Activated effector memory CD4-positive, alpha-beta T cell treated with Interleukin-2 at 50 U/mL for 16 hours (primary cell): ENCODE measurements at regions not wholly inside any gene's neighbourhood (a gene's known extent, or its start where the extent isn't known, plus 50 kb on each side); places are given as distances from the start of the nearest gene placed in this dataset.

Experiments
- DNase-seq: peaks from one replicate; pipeline ENCODE4 v3.0.0-alpha.2; 2020

DNA sequence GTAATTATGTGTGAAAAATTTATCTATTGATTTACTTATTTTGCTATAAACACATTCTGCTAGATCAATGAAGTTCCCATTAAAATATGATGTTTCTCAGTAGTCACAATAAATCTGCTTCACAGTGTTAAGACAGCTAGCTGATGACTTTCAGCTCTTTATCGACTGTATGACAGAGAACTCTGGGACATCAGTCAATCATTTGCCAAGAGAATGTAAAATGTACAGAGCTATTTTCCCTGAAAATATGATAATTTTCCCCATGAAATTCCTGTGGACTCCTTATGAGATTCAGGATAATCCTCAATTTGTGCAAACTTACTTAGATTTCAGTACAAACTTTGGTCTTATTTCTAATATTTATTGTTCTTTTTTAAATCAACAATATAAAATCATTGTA, 430.5 kb downstream of the SLITRK6 start:
- DNase-seq, result no peak

DNA sequence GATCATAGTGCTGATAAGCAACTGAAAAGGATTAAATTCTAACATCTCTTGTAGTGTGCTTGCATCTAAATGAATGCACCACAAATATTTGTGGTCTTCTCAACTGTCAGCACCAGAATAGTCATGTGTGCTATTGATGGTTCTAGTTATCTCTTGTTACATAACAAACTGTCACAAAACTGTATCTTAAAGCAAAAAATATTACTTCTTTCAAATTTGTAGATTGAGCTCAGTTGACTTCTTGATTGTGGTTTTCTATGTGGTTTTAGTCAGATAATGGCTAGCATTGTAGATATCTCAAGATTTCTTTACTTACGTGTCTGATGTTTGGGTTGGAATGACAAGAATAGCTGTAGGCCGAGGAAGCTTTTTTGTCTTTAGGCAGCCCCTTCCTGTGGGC, 431.3 kb downstream of the SLITRK6 start:
- DNase-seq, result no peak

DNA sequence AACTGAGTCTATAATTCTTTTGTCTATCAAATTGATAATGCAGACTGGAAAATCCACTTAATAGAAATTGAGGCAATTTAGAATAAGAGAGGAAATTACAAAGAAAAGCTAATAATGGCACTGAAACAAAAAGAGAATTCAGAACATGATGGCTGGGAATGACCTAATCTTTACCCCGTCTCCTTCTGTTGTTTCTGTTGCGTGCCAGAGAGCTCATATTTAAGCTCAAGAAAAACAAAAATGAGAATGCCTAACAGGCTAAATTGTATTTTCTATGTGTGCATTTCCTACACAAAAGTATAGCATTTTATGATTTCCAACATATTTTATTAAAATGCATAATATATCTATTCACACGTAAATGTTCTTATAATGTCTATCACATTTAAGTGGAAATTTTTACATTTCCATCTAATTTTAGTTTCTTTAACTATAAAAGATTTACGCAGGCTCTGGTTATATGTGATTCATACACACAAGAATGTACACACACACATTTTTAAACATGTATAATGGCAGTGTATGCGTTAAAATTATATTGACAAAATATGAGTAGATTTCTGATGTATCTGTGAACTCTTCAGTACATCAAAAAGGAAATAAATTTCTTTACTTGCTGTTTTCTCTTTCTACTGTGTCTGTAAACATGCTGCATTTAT, 432.3 kb downstream of the SLITRK6 start:
- DNase-seq, result no peak

DNA sequence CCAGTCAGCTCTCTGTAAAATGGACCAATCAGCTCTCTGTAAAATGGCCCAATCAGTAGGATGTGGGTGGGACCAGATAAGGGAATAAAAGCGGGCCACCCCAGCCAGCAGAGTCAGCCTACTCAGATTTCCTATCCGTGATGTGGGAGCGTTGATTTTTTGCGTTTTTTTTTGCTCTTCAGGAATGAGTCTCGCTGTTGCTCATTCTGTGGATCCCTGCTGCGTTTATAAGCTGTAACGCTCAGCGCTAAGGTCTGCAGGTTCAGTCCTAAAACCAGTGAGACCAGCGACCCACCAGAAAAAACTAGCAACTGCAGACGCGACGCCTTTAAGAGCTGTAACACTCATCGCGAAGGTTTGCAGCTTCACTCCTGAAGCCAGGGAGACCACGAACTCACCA, 435.7 kb downstream of the SLITRK6 start:
- no peak for DNase-seq

DNA sequence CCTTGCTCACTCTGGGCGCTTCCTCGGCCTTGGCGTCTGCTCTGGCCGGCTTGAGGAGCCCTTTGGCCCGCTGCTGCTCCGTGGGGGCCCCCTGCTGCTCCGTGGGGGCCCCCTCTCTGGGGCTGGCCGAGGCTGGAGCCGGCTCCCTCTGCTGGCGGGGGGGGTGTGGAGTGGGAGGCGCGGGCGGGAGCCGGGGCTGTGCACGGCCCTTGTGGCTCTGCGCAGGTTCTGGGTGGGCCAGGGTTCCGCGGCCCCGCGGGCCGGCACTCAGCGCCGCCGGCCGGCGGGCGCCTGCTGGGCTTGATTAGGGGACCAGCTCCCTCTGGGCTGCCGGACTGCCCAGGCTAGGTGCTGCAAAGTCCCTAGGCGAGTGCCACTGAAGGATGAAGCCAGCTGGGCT, 436.2 kb downstream of the SLITRK6 start:
- DNase-seq, result no peak

DNA sequence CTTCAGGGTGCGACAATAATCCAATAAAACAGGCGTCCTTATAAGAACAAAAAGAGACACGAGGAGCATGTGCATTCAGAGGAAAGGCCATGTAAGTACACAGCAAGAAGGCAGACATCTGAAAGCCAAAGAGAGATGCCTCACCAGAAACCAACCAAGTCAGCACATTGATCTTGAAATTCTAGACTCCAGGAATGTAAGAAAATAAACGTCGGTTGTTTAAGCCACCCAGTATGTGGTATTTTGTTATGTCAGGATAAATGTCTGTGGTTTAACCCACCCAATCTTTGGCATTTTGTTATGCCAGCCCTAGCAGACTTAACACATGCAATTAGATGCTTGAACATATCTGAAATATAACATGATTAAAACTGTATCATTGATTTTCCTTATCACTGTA, 452.0 kb downstream of the SLITRK6 start:
- DNase-seq, result no peak

DNA sequence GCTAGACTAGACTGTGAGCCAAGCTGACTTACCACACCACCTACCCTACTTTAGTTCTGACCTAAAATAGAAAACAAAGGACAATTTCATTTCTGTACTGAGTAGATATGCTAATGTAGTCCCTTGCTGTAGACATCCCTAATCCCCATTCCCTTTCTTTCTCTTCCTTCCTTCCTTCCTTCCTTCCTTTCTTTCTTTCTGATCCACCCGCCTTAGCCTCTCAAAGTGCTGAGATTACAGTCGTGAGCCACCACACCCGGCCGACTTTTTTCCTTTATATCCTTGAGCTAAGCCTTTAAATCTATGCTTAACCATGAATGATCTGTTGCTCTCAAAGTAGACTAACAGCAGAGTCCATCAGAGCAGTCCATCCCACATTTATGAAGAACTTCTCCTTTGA, 465.0 kb downstream of the SLITRK6 start:
- DNase-seq, result no peak

DNA sequence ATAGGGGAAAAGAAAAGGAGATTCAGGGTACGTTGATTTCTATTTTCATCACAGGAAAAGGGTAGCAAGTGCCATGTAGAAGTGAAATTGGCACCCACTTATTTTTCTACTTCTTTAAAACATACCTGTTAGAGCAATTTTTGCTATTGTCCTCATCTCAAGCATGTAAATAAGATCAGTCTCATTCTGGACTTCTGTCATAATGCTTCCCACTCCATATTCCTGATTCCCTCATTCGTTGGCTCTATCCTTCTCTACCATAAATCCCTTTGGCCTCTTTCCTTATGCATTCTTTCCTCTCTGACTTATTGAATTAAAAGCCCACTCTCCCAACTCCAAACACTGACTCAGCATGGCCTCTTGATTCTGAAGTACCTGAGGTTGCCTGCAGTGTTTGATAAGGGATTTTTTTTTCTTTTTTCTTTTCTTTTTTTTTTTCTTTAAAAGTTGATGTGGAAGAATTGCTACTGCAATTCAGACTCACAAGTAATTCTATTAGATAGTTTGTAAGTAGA, 465.7 kb downstream of the SLITRK6 start:
- DNase-seq, result no peak

DNA sequence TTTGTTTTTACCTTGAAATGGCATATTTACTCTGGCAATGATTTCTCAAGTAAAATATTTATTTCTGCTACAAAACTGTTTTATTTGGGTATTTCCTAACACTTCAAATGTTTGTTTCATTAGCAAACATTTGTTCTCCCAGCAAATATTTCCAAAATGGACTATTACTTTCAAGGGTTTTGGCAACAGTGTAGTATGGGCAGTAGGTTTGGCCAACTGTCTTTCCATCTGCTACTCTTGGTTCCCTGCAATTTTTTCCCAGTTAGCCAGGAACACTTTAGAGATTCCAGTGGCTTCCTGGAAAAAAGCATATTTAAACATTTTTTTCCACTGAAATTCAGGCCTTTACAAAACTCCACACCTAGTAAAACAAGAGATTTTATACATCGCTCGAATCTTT, 466.6 kb downstream of the SLITRK6 start:
- no peak for DNase-seq

DNA sequence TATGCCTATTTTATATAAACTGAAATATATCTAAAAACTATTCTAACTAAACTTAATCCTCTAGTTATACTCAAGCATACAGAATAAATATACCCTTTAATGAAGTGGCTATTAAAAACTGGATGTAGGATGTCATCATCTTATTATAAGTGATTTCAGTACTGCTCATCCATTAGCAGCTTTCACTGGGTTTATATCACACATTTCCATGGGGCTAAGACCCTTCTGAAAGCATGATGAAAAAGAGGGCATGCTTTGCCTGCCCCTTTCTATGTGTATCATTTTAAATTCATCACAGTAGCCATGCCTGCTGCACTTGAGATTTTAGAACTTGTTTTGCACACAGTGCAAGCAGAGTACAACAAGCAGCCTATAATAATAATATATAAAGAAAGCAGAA, 477.5 kb downstream of the SLITRK6 start:
- no peak for DNase-seq

DNA sequence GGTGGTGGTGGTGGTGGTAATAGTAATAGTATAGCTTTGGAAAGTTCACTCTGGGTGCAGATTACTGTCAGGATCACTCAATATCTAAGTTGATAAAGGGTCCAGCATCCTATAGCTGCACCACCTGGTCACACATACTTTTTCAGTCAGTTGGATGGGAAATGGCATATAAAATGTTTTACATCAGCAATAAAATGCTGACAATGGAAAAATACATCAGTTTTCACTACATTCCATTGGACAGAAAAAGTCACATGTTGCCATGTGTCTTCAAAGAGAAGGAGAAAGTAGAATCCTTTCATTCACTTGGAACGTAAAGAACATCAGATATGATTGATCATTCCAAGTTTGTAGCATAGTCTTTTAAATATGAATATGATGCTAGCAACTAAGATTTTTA, 481.4 kb downstream of the SLITRK6 start:
- DNase-seq, result no peak

DNA sequence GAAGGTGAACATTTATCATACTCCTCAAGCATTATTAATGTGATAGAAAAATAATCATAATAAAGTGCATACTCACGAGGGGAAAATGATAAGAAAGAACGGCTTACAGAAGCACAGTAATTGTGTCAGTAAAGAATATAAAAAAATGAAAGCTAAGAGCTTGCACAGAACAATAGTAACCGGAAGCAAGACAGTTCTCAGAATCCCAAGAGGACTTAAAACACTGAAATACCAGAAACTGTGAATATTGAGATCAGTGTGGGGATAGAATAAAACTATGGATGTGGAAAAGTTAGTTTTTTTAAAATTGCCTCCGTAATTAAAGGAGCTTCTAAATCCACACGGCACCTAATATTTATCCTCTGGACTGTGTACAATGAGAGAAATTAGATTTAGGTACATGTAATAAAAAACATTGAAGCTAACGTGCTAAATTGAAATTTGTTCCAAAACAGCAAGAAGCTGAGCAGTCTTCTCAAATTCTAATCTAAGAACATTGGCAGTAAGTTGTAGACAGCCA, 482.7 kb downstream of the SLITRK6 start:
- DNase-seq, result no peak

DNA sequence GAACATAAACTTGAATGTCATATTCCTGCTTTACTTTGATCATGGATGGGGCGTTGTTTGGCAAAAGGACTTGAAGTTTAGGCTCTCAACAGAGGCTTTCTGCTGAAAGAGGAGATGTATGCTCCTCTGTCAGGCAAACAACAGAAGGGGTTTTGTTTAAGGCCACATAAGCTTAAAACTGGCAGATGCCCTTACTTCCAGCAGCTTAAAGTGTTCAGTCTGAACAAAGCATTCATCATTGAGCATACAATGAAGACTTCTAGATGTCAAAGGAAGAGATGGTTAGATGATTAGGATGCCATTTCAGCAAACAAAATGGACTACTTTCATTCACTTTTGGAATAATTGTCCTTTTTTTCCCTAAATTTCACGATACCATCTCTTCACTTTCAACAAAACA, 484.5 kb downstream of the SLITRK6 start:
- no peak for DNase-seq

DNA sequence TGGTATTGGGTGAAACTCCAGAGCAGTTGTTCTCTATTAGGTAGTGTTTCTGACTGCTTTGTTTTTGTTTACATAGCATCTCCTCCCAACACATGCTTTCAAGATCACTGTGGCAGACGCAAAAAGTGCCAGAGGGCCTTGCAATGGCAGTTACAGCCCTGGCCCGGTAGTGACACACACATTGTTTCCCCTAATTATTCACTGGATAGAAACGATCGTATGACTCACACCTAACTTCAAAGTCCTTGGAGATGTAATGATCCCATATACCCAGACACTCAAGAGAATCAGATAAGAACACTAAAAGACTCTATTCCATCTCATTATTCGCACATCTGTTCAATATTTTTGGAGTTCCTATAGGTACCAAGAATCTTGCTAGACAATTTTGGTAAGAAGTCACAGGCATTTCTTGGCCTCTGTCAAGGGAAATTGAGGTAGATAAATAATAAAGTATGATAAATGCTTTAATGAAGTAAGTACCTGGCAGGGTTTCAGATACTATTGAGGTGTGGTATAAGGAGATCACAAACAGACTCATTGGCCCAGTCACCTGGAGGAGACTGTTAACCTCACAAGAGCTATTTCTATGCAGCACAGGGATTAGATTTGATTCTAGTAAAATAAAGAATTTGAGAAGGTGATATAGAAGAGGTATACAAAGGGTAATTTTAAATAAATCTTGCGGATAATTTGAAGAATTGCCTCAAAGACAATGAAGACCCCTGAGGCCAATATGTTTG, 485.3 kb downstream of the SLITRK6 start:
- DNase-seq, result no peak

DNA sequence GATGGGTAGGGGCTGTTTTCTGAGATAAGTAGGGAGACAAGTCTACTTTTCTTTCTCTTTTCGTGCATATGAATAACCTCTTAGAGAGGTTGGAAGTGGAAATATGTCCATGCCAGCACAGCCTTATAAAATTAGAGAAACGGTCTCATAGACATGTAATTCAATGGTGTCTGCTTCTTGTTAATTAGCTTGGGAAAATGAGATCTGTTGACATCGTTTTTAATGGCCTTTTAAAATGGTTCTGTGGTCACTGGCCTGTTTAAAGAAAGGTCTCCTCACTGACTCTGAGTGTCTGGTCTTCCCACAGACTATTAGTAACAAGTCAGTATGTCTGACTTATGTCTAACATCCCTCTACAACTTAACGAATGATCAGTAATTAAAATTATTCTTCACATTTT, 487.1 kb downstream of the SLITRK6 start:
- DNase-seq, result no peak

DNA sequence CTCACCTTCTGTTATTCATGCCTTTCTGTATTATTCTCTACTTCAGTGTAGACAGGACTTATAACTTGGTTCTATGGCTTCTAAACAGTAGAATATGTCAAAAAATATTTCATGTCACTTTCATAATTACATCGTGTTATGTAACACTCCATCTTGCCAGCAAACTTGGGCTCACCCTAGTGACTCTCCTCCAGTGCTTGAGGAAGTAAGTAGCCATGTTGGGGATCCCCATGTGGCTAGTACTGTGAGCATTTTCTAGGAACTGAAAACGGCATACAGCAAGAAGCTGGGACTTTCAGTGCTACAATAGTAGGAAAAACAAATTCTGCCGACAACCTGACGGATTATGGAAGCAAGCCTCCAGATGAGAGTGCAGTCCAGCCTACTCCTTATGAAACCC, 495.6 kb downstream of the SLITRK6 start:
- DNase-seq, result no peak

DNA sequence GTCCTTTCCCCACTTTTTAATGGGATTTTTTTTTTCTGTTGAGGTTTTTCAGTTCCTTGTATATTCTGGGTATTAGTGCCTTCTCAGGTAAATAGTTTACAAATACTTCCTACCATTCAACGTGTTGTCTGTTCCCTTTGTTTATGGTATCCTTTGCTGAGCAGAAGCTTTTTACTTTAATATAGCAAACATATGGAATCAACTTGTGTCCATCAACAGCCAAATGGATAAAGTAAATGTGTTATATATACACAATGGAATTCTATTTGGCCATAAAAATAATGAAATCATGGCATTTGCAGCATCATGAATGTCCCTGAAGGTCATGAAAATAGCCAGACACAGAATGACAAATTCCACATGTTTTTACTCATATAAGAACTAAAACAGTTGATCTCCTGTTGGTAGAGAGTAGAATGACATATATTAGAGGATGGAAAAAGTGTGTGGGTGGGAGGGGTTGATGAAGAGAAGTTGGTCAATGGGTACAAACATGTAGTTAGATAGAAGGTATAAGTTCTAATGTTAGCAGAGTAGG, 500.8 kb downstream of the SLITRK6 start:
- DNase-seq, result no peak

DNA sequence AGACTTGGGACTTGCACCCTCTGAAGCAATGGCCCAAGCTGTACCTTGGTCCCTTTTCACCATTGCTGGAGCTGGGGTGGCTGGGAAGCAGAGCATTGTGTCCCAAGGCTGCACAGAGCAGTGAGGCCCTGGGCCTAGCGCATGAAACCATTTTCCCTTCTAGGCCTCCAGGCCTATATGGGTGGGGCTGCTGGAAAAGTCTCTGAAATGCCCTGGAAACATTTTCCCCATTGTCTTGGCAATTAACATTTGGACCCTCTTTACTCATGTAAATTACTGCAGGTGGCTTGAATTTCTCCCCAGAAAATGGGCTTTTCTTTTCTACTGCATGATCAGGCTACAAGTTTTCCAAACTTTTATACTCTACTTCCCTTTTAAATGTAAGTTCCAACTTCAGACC, 510.5 kb downstream of the SLITRK6 start:
- DNase-seq, result no peak

DNA sequence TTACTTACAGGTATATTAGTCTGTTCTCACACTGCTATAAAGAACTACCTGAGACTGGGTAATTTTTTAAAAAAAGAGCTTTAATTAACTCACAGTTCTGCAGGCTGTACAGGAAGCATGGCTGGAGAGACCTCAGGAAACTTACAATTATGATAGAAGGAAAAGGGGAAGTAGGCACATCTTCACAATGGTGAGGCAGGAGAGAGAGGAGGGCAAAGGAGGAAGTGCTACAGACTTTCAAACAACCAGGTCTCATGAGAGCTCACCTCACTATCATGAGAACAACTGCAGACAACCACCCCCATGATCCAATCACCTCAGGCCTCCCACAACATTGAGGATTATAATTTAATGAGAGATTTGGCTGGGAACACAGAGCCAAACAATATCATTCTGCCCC, 511.7 kb downstream of the SLITRK6 start:
- no peak for DNase-seq

DNA sequence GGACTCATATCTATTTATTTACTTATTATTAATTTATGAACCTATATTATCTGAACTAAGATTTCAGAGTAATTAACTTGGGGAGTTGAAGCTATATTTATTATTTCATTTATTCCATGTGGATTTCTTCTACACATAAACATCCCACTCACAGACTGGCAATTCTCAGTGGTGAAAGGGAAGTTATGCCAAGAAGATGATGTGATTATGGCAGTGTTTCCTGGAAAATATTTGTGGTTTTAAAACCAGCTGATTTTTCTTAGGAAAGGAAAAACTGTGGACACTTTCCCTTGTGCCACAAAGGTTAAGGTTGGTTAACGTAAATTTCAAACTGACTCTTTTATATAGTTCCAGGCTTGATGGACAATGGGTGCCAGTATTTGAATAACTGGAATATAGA, 513.1 kb downstream of the SLITRK6 start:
- no peak for DNase-seq

DNA sequence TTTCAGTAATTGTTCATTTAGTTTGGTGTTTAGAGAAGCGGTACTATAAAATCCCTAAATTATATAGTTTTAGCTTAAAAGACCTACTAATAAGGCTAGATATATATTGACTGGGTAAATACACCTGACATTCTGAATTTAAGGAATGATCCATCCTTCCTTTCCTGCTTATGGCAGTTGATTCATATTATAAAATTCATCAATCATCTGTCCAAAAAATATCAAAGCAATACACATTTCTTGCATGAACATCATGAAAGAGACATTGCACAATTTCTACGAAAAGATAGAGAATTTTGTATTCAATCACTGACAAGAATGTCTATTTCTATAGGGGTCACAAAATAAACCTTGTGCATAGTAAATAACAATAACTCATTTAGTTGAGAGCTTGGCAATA, 514.9 kb downstream of the SLITRK6 start:
- DNase-seq, result no peak

DNA sequence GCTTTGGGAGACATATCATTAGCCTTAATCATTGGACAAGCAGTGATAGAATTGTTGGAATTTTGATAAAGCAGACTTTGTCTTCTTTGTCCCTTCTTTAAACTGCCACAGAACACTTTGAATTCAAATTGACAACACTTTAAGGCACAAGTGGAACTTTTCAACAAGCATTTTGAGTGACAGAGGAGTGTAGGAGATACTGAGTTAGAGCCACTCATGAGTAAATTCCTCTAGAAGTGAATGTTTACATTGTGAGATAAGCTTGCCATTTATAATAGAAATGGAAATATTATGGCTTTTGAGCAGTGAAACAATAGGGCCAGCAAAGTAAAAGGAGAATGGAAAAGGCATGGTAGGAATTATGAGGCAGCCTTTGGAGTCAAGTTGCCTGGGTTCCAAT, 515.8 kb downstream of the SLITRK6 start:
- no peak for DNase-seq

DNA sequence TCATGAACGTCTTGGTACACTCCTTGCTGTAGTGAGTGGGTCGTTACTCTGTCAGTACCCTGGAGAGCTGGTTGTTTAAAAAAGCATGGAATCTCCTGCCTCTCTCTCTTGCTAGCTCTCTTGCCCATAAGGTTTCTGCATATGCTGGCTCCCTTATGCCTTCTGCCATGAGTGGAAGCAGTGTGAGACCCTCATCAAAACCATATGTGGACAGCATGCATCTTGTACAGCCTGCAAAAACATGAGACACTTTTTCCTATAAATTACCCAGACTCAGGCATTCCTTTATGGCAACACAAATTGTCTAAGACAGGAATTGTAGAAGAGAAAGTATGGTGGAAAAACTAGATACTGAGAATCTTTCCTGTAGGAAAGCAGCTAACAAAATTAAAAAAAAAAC, 516.3 kb downstream of the SLITRK6 start:
- no peak for DNase-seq

DNA sequence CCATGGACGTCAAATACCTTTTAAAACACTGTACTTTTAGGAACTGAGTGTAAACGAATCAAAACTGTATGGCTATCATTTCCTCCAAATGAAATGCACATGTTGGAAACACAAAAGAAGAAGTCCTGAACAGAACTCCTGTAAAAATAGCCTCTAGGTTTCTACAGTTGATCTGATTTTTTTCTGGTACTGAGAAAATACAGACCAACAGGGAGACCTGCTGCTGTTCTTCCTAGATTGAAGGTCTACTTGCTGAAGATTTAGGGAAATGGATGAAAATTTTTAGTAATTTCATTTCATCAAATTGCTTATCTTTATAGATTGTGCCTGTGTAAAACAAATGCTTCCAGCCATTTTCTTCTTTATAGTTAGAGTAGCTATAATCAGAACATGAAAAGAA, 520.4 kb downstream of the SLITRK6 start:
- DNase-seq, result no peak
